Kidney (tissue), 13 donors: ENCODE measurements at regions not wholly inside any gene's neighbourhood (a gene's known extent, or its start where the extent isn't known, plus 50 kb on each side); places are given as distances from the start of the nearest gene placed in this dataset.

Source experiments
- DNase-seq, 5 donors: peaks; one replicate each; pipeline ENCODE4 v3.0.0-alpha.2; 2013 to 2020
- FAIRE-seq: peaks from 2 replicates; lab custom pipeline; 2012; peaks lifted over from hg19 to GRCh38; lab: Jason Lieb, UNC
- H3K27ac ChIP-seq, 2 donors: one replicate each; pipeline ENCODE4 v1.7.0; 2013; ENCODE audit warnings: low read depth in 2 of 2, low read length in 2 of 2, inconsistent platforms in 1 of 2
- H3K27me3 ChIP-seq: one replicate; pipeline ENCODE4 v1.7.1; 2013; ENCODE audit warnings: low read length, inconsistent platforms; ENCODE audit not compliant: control insufficient read depth, insufficient read depth
- H3K36me3 ChIP-seq, 3 donors: one replicate each; pipeline versions ENCODE4 v1.7.0 to v1.7.1; 2013; ENCODE audit warnings: low read length in 3 of 3, control low read depth in 1 of 3, inconsistent platforms in 1 of 3; ENCODE audit not compliant: insufficient read depth in 3 of 3, control insufficient read depth in 2 of 3
- H3K4me1 ChIP-seq, 3 donors: one replicate each; pipeline versions ENCODE4 v1.7.0 to v1.7.1; 2013; ENCODE audit warnings: low read length in 3 of 3, inconsistent platforms in 1 of 3, low read depth in 1 of 3; ENCODE audit not compliant: control insufficient read depth in 2 of 3, insufficient read depth in 2 of 3
- H3K4me3 ChIP-seq, 3 donors: one replicate each; pipeline versions ENCODE4 v1.7.0 to v1.8.1; 2013; ENCODE audit warnings: low read length in 3 of 3, control low read depth in 1 of 3, inconsistent platforms in 1 of 3
- H3K9ac ChIP-seq, 3 donors: one replicate each; pipeline versions ENCODE4 v1.7.0 to v1.7.1; 2013; ENCODE audit warnings: low read length in 3 of 3, control low read depth in 1 of 3, inconsistent platforms in 1 of 3
- H3K9me3 ChIP-seq, 3 donors: one replicate each; pipeline versions ENCODE4 v1.7.0 to v1.7.1; 2013; ENCODE audit warnings: low read length in 3 of 3, control low read depth in 1 of 3, inconsistent platforms in 1 of 3; ENCODE audit not compliant: control insufficient read depth in 2 of 3, insufficient read depth in 1 of 3
- CTCF ChIP-seq: IDR thresholded peaks from 3 replicates; pipeline ENCODE4 v1.5.1; 2012; ENCODE audit warnings: mild to moderate bottlenecking, moderate library complexity, borderline replicate concordance; ENCODE audit not compliant: insufficient read depth; ENCODE audit errors: extremely low read depth
- intact Hi-C: fragments of 100-400 bp; cut with DNase I; formaldehyde crosslinking; loops from one replicate; pipeline ENCODE4 v1.11.1; 2022
- donor health status: control.
- donor health status: control.
- donor health status: control.
- donor health status: control.
- donor health status: control.
- donor health status: DM: yes; HTN: yes; CAD: no.
- donor health status: Normal renal cell carcinoma (clear cell type).

- no peaks in the 10 kb centered on the region for H3K36me3 ChIP-seq
- no peaks in the 10 kb centered on the region for H3K27me3 ChIP-seq
- peak overlapping the region in 2 of 3 donors; percentile 43 to 45 for H3K4me3 ChIP-seq
- DNase-seq (peak in 4 of 5 donors; percentile 44 to 81 (median 67)), FAIRE-seq (peak; percentile 66)
- peaks cover 2 to 10% (median 6%) of the 10 kb centered on the region in 3 donors for H3K4me1 ChIP-seq
- H3K27ac ChIP-seq = peak overlapping the region; percentile 47 to 87
- H3K9me3 ChIP-seq = no peaks in the 10 kb centered on the region
- no peak overlapping the region for H3K9ac ChIP-seq
- TF ChIP-seq CTCF = peak; percentile 64
- intact Hi-C loops = no loop called here
These were observed 51.1 kb upstream of the EED start for GRCh38 chr11:86193297-86194095.

- no peak for TF ChIP-seq CTCF
- Histone ChIP-seq H3K27ac (peak overlapping the region; percentile 47 to 87), H3K27me3 (no peaks in the 10 kb centered on the region), H3K36me3 (no peaks in the 10 kb centered on the region), H3K9me3 (no peaks in the 10 kb centered on the region), H3K4me3 (peak overlapping the region in 1 of 3 donors; percentile 24), H3K9ac (no peak overlapping the region), H3K4me1 (peaks cover 2 to 10% (median 6%) of the 10 kb centered on the region in 3 donors)
- intact Hi-C loops = no loop called here
- no peak for DNase-seq
- no peak for FAIRE-seq
These were observed 51.9 kb upstream of the EED start for GRCh38 chr11:86192519-86193257.

- intact Hi-C loops = no loop called here
- Histone ChIP-seq H3K4me1 (peaks cover 2 to 10% (median 6%) of the 10 kb centered on the region in 3 donors), H3K27me3 (no peaks in the 10 kb centered on the region), H3K4me3 (no peak overlapping the region), H3K9me3 (no peaks in the 10 kb centered on the region), H3K9ac (no peak overlapping the region), H3K36me3 (no peaks in the 10 kb centered on the region), H3K27ac (no peak overlapping the region)
- DNase-seq (no peak), FAIRE-seq (no peak)
- TF ChIP-seq CTCF = no peak
These were observed 52.7 kb upstream of the EED start for GRCh38 chr11:86191874-86192273.
